GM23338 (cell line): ENCODE measurements at regions not wholly inside any gene's neighbourhood (a gene's known extent, or its start where the extent isn't known, plus 50 kb on each side); places are given as distances from the start of the nearest gene placed in this dataset.

Source experiments
- ATAC-seq: fragments of 200-7000 bp; cut with Tn5 transposase; 3 replicates; pipeline ENCODE4 v1.9.1; 2020
- DNase-seq: peaks from one replicate; pipeline ENCODE4 v3.0.0-alpha.2; 2015; ENCODE audit warnings: low spot score
- H2AFZ ChIP-seq: fragments of 200-600 bp; sonication (generic); 2 replicates; pipeline ENCODE4 v1.8.0; 2016; ENCODE audit warnings: antibody characterized with exemption, mild to moderate bottlenecking, moderate library complexity
- H3F3A ChIP-seq: fragments of 200-600 bp; sonication (generic); replicated peaks from 2 replicates; pipeline ENCODE4 v1.8.0; 2017; ENCODE audit warnings: antibody characterized with exemption, mixed run types, low read depth
- H3K27ac ChIP-seq: fragments of 200-600 bp; sonication (generic); 2 replicates; pipeline ENCODE4 v1.6.1; 2016; ENCODE audit warnings: low read depth
- H3K27me3 ChIP-seq: fragments of 200-600 bp; sonication (generic); 2 replicates; pipeline ENCODE4 v1.8.0; 2016; ENCODE audit warnings: mild to moderate bottlenecking, mixed run types, moderate library complexity; ENCODE audit not compliant: insufficient read depth
- H3K36me3 ChIP-seq: fragments of 200-600 bp; sonication (generic); 2 replicates; pipeline ENCODE4 v1.8.0; 2016; ENCODE audit warnings: mild to moderate bottlenecking; ENCODE audit not compliant: insufficient read depth
- H3K4me1 ChIP-seq: fragments of 200-600 bp; sonication (generic); 2 replicates; pipeline ENCODE4 v1.8.0; 2016; ENCODE audit warnings: mild to moderate bottlenecking, moderate library complexity; ENCODE audit not compliant: insufficient read depth
- H3K4me2 ChIP-seq: fragments of 200-600 bp; sonication (generic); 2 replicates; pipeline ENCODE4 v1.7.1; 2017; ENCODE audit warnings: mixed run types
- H3K4me3 ChIP-seq: fragments of 200-600 bp; sonication (generic); 2 replicates; pipeline ENCODE4 v1.6.1; 2016; ENCODE audit warnings: mixed run types
- H3K79me2 ChIP-seq: fragments of 200-600 bp; sonication (generic); replicated peaks from 2 replicates; pipeline ENCODE4 v1.8.0; 2017; ENCODE audit warnings: mild to moderate bottlenecking; ENCODE audit not compliant: insufficient read depth
- H3K9me2 ChIP-seq: fragments of 200-600 bp; sonication (generic); 2 replicates; pipeline ENCODE4 v1.8.0; 2017; ENCODE audit not compliant: insufficient read depth
- H4K20me1 ChIP-seq: fragments of 200-600 bp; sonication (generic); replicated peaks from 2 replicates; pipeline ENCODE4 v1.8.0; 2017; ENCODE audit warnings: mild to moderate bottlenecking; ENCODE audit not compliant: insufficient read depth
- H3K27ac Mint-ChIP-seq: 2 replicates; pipeline ENCODE4 v1.8.0; 2020; ENCODE audit warnings: inconsistent platforms, mild to moderate bottlenecking, moderate library complexity, mixed read lengths
- H3K27me3 Mint-ChIP-seq: 3 replicates; pipeline ENCODE4 v1.8.0; 2022; ENCODE audit warnings: low read depth, mild to moderate bottlenecking, moderate library complexity, mixed read lengths, inconsistent platforms; ENCODE audit not compliant: insufficient read depth, poor library complexity
- H3K36me3 Mint-ChIP-seq: 3 replicates; pipeline ENCODE4 v1.8.0; 2021; ENCODE audit warnings: low read depth, mild to moderate bottlenecking, inconsistent platforms, moderate library complexity, mixed read lengths
- H3K4me1 Mint-ChIP-seq: 3 replicates; pipeline ENCODE4 v1.8.0; 2020; ENCODE audit warnings: mild to moderate bottlenecking, inconsistent platforms, mixed read lengths
- H3K4me3 Mint-ChIP-seq: 3 replicates; pipeline ENCODE4 v1.8.0; 2021; ENCODE audit warnings: moderate library complexity, mild to moderate bottlenecking, inconsistent platforms, mixed read lengths
- H3K9me3 Mint-ChIP-seq: 3 replicates; pipeline ENCODE4 v1.8.0; 2020; ENCODE audit warnings: moderate library complexity, mild to moderate bottlenecking, inconsistent platforms, mixed read lengths
- CREB1 ChIP-seq: fragments of 250-450 bp; sonication (Bioruptor Pico); IDR thresholded peaks from 2 replicates; pipeline ENCODE4 v1.5.0; 2020; ENCODE audit warnings: low read depth, mild to moderate bottlenecking, moderate library complexity
- CTCF ChIP-seq, 2 experiments: fragments of 200-600 bp in 1 of 2; sonication (generic) in 1 of 2; conservative IDR thresholded peaks; 2 replicates each; pipeline versions ENCODE4 v1.5.1 to v1.6.1; 2016 to 2017; ENCODE audit warnings: antibody characterized with exemption in 2 of 2, low read depth in 2 of 2, mild to moderate bottlenecking in 2 of 2, moderate library complexity in 1 of 2
- ETS1 ChIP-seq: IDR thresholded peaks from 2 replicates; pipeline ENCODE4 v1.6.1; 2016; ENCODE audit warnings: antibody characterized with exemption
- EZH2 ChIP-seq: fragments of 200-600 bp; sonication (generic); IDR thresholded peaks from one replicate; pipeline ENCODE4 v1.8.0; 2017; ENCODE audit warnings: antibody characterized with exemption, mild to moderate bottlenecking, low read depth; ENCODE audit not compliant: unreplicated experiment
- EZH2phosphoT487 ChIP-seq: fragments of 200-600 bp; sonication (generic); IDR thresholded peaks from one replicate; pipeline ENCODE4 v1.8.1; 2018; ENCODE audit warnings: antibody characterized with exemption; ENCODE audit not compliant: unreplicated experiment
- JUNB ChIP-seq: IDR thresholded peaks from one replicate; pipeline ENCODE4 v1.6.1; 2016; ENCODE audit warnings: antibody characterized with exemption; ENCODE audit not compliant: unreplicated experiment
- NANOG ChIP-seq: IDR thresholded peaks from 2 replicates; pipeline ENCODE4 v1.6.1; 2016; ENCODE audit warnings: antibody characterized with exemption, borderline replicate concordance
- POLR2AphosphoS5 ChIP-seq: IDR thresholded peaks from 2 replicates; pipeline ENCODE4 v1.6.1; 2016; ENCODE audit warnings: antibody characterized with exemption, low read depth
- REST ChIP-seq: IDR thresholded peaks from one replicate; pipeline ENCODE4 v1.6.1; 2018; ENCODE audit warnings: antibody characterized with exemption; ENCODE audit not compliant: unreplicated experiment
- STAT1 ChIP-seq: IDR thresholded peaks from one replicate; pipeline ENCODE4 v1.6.1; 2016; ENCODE audit warnings: antibody characterized with exemption; ENCODE audit not compliant: unreplicated experiment
- ZNF114 ChIP-seq: fragments of 250-450 bp; sonication (Bioruptor Pico); IDR thresholded peaks from 2 replicates; pipeline ENCODE4 v1.5.0; 2020; ENCODE audit warnings: mild to moderate bottlenecking, moderate library complexity
- ZNF331 ChIP-seq: fragments of 250-450 bp; sonication (Bioruptor Pico); IDR thresholded peaks from 2 replicates; pipeline ENCODE4 v1.5.0; 2020; ENCODE audit warnings: low read depth, mild to moderate bottlenecking, moderate library complexity

GRCh38 chr3:45320986-45321385 lies 67.4 kb upstream of the LARS2 start:
- H3K9me3 Mint-ChIP-seq = no peaks in the 10 kb centered on the region
- H3K27ac Mint-ChIP-seq = no peak overlapping the region
- Histone ChIP-seq H4K20me1 (no peaks in the 10 kb centered on the region), H3K9me2 (0 out of 2 replicates have a peak, but pooled peaks cover 3% of the 10 kb centered on the region), H3K4me1 (peaks cover 20% of the 10 kb centered on the region), H3K36me3 (no peaks in the 10 kb centered on the region), H3K4me2 (no peak overlapping the region), H2AFZ (no peak overlapping the region), H3F3A (no peaks in the 10 kb centered on the region), H3K4me3 (no peak overlapping the region), H3K79me2 (no peaks in the 10 kb centered on the region), H3K27ac (no peak overlapping the region), H3K27me3 (no peaks in the 10 kb centered on the region)
- H3K4me1 Mint-ChIP-seq = peaks cover 36% of the 10 kb centered on the region
- peaks cover 1% of the 10 kb centered on the region for H3K27me3 Mint-ChIP-seq
- ATAC-seq (no peak), DNase-seq (no peak)
- TF ChIP-seq EZH2phosphoT487 (no peak), POLR2AphosphoS5 (no peak), ZNF331 (CRISPR knock-in tag) (no peak), NANOG (no peak), REST (no peak), CREB1 (CRISPR knock-in tag) (no peak), CTCF (conservative IDR thresholded peaks at IDR 0.05; ENCODE audit: low read depth in 2 of 2) (no peak), EZH2 (no peak), STAT1 (no peak), ZNF114 (CRISPR knock-in tag) (no peak), JUNB (no peak), ETS1 (no peak)
- peaks cover 3% of the 10 kb centered on the region; the same call in 1 of the 3 replicates for H3K36me3 Mint-ChIP-seq
- H3K4me3 Mint-ChIP-seq = no peak overlapping the region
